ENCODE measurements at regions not wholly inside any gene's neighbourhood (a gene's known extent, or its start where the extent isn't known, plus 50 kb on each side); places are given as distances from the start of the nearest gene placed in this dataset.

- intact Hi-C loops (cut with micrococcal nuclease), result no loop called here
- ChIA-PET CTCF (no interaction called here), POLR2A (no interaction called here)
- ATAC-seq (ENCODE audit: low read depth), result no peak
- Mint-ChIP-seq H3K36me3 (ENCODE audit: low read depth) (no peaks in the 10 kb centered on the region), H3K4me3 (no peak overlapping the region), H3K4me1 (no peaks in the 10 kb centered on the region), H3K27me3 (peaks cover 5% of the 10 kb centered on the region), H3K27ac (no peak overlapping the region), H3K9me3 (no peaks in the 10 kb centered on the region)
- DNase-seq, result no peak
- no peak for TF ChIP-seq CTCF (IDR thresholded peaks at IDR 0.05)
These were observed 245.8 kb downstream of the AACS start for GRCh38 chr12:125311050-125311449.

GRCh38 chr12:125312471-125312870, 247.2 kb downstream of the AACS start:
- Mint-ChIP-seq H3K4me1 (no peaks in the 10 kb centered on the region), H3K27me3 (peaks cover 7% of the 10 kb centered on the region), H3K9me3 (no peaks in the 10 kb centered on the region), H3K36me3 (ENCODE audit: low read depth) (no peaks in the 10 kb centered on the region), H3K4me3 (no peak overlapping the region), H3K27ac (no peak overlapping the region)
- intact Hi-C loops (cut with micrococcal nuclease), result no loop called here
- DNase-seq (no peak), ATAC-seq (ENCODE audit: low read depth) (no peak)
- ChIA-PET CTCF (no interaction called here), POLR2A (no interaction called here)
- no peak for TF ChIP-seq CTCF (IDR thresholded peaks at IDR 0.05)

GRCh38 chr12:125314051-125314755, 249.0 kb downstream of the AACS start:
- ChIA-PET CTCF (no interaction called here), POLR2A (no interaction called here)
- ATAC-seq (ENCODE audit: low read depth) (no peak), DNase-seq (no peak)
- Mint-ChIP-seq H3K4me3 (no peak overlapping the region), H3K4me1 (no peaks in the 10 kb centered on the region), H3K27ac (no peak overlapping the region), H3K36me3 (ENCODE audit: low read depth) (no peaks in the 10 kb centered on the region), H3K27me3 (peaks cover 10% of the 10 kb centered on the region), H3K9me3 (no peaks in the 10 kb centered on the region)
- intact Hi-C loops (cut with micrococcal nuclease), result no loop called here
- no peak for TF ChIP-seq CTCF (IDR thresholded peaks at IDR 0.05)

DNA sequence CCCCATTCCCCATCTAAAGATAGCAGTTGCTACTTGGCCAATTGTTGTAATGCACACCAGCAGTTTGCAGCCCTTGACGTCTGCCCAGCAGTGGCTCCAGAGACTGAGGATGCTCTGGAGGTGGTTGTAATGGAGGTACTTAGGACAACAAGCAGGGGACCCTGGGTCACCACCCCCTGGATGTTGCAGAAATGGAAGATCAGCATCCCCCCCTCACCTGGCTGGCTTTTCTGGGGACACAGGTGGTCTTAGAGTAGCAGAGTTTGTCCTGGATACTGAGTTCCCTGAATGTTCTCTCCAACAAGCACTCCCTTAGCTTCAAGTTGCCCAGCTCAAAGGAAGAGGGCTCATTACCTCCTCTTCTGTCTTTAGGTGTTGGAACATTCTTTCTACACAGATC, 250.5 kb downstream of the AACS start:
- POLR2A ChIA-PET, result no interaction called here
- H3K4me3 Mint-ChIP-seq, result no peak overlapping the region
- no peaks in the 10 kb centered on the region for H3K36me3 Mint-ChIP-seq (ENCODE audit: low read depth)
- TF ChIP-seq CTCF (IDR thresholded peaks at IDR 0.05), result no peak
- no peak overlapping the region for H3K27ac Mint-ChIP-seq
- H3K27me3 Mint-ChIP-seq, result peaks cover 10% of the 10 kb centered on the region
- intact Hi-C loops (cut with micrococcal nuclease), result no loop called here
- ATAC-seq (ENCODE audit: low read depth) (no peak), DNase-seq (no peak)
- H3K9me3 Mint-ChIP-seq, result no peaks in the 10 kb centered on the region
- H3K4me1 Mint-ChIP-seq, result no peaks in the 10 kb centered on the region
- CTCF ChIA-PET, result no interaction called here

DNA sequence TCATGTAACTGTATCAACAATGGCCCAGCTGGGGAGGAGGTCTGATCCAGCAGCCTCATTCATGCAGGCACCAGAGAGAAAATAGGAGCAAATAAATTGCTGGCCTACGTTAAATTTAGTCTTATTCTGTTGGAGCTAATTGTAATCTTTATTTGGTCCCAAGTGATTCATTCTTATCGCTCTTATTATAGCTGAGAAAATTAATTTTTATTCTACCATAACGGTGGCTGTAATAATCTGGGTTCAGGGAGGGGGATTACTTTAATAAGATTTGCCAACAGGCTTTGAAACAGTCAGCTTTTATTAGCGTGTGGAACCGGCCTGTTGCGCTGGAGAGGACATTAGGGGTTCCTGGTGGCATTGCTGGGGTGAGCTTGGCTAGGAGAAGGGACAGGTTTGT, 254.9 kb downstream of the AACS start:
- Mint-ChIP-seq H3K4me1 (no peaks in the 10 kb centered on the region), H3K4me3 (no peak overlapping the region), H3K36me3 (ENCODE audit: low read depth) (no peaks in the 10 kb centered on the region), H3K9me3 (peaks cover 3% of the 10 kb centered on the region), H3K27me3 (peaks cover 10% of the 10 kb centered on the region), H3K27ac (no peak overlapping the region)
- ChIA-PET CTCF (no interaction called here), POLR2A (no interaction called here)
- no peak for DNase-seq
- intact Hi-C loops (cut with micrococcal nuclease), result no loop called here
- no peak for TF ChIP-seq CTCF (IDR thresholded peaks at IDR 0.05)
- ATAC-seq (ENCODE audit: low read depth), result no peak

Measured in activated B cell treated with CpG ODN at 0.5 μM for 24 hours (primary cell).